ENCODE measurements at regions not wholly inside any gene's neighbourhood (a gene's known extent, or its start where the extent isn't known, plus 50 kb on each side); places are given as distances from the start of the nearest gene placed in this dataset.

GRCh38 chr3:34374521-34374920 is 576.1 kb downstream of the PDCD6IP start:
- no peak for DNase-seq (ENCODE audit: low read depth in 2 of 2)

GRCh38 chr3:34376691-34377090 is 578.3 kb downstream of the PDCD6IP start:
- no peak for DNase-seq (ENCODE audit: low read depth in 2 of 2)

- no peak for DNase-seq (ENCODE audit: low read depth in 2 of 2)
Observed at GRCh38 chr3:34377961-34378360, 579.5 kb downstream of the PDCD6IP start.

- DNase-seq (ENCODE audit: low read depth in 2 of 2), result no peak
Observed at GRCh38 chr3:34381243-34381642, 582.8 kb downstream of the PDCD6IP start.

GRCh38 chr3:34382859-34383258 is 584.4 kb downstream of the PDCD6IP start:
- no peak for DNase-seq (ENCODE audit: low read depth in 2 of 2)

- DNase-seq (ENCODE audit: low read depth in 2 of 2), result no peak
Observed at GRCh38 chr3:34386309-34386708, 587.9 kb downstream of the PDCD6IP start.

GRCh38 chr3:34387826-34388564 is 589.6 kb downstream of the PDCD6IP start:
- DNase-seq (ENCODE audit: low read depth in 2 of 2), result no peak

- no peak for DNase-seq (ENCODE audit: low read depth in 2 of 2)
Observed at GRCh38 chr3:34388830-34389229, 590.4 kb downstream of the PDCD6IP start.

GRCh38 chr3:34394978-34395748 is 596.7 kb downstream of the PDCD6IP start:
- no peak for DNase-seq (ENCODE audit: low read depth in 2 of 2)

- no peak for DNase-seq (ENCODE audit: low read depth in 2 of 2)
Observed at GRCh38 chr3:34396288-34396687, 597.9 kb downstream of the PDCD6IP start.

- DNase-seq (ENCODE audit: low read depth in 2 of 2), result no peak
Observed at GRCh38 chr3:34396956-34397355, 598.5 kb downstream of the PDCD6IP start.

- DNase-seq (ENCODE audit: low read depth in 2 of 2), result no peak
Observed at GRCh38 chr3:34399401-34399800, 601.0 kb downstream of the PDCD6IP start.

GRCh38 chr3:34405159-34405558 is 606.7 kb downstream of the PDCD6IP start:
- no peak for DNase-seq (ENCODE audit: low read depth in 2 of 2)

- DNase-seq (ENCODE audit: low read depth in 2 of 2), result no peak
Observed at GRCh38 chr3:34407281-34407680, 608.9 kb downstream of the PDCD6IP start.

- no peak for DNase-seq (ENCODE audit: low read depth in 2 of 2)
Observed at GRCh38 chr3:34408088-34408487, 609.7 kb downstream of the PDCD6IP start.

- DNase-seq (ENCODE audit: low read depth in 2 of 2), result no peak
Observed at GRCh38 chr3:34411596-34411995, 613.2 kb downstream of the PDCD6IP start.

GRCh38 chr3:34419801-34420200 is 621.4 kb downstream of the PDCD6IP start:
- DNase-seq (ENCODE audit: low read depth in 2 of 2), result no peak

GRCh38 chr3:34421762-34422161 is 623.3 kb downstream of the PDCD6IP start:
- DNase-seq (ENCODE audit: low read depth in 2 of 2), result no peak

GRCh38 chr3:34439796-34440195 is 641.4 kb downstream of the PDCD6IP start:
- DNase-seq (ENCODE audit: low read depth in 2 of 2), result no peak

- DNase-seq (ENCODE audit: low read depth in 2 of 2), result no peak
Observed at GRCh38 chr3:34444137-34444536, 645.7 kb downstream of the PDCD6IP start.

GRCh38 chr3:34449305-34449704 is 650.9 kb downstream of the PDCD6IP start:
- DNase-seq (ENCODE audit: low read depth in 2 of 2), result no peak

- DNase-seq (ENCODE audit: low read depth in 2 of 2), result no peak
Observed at GRCh38 chr3:34463414-34463813, 665.0 kb downstream of the PDCD6IP start.

GRCh38 chr3:34464646-34465045 is 666.2 kb downstream of the PDCD6IP start:
- DNase-seq (ENCODE audit: low read depth in 2 of 2), result no peak
